ENCODE measurements at regions not wholly inside any gene's neighbourhood (a gene's known extent, or its start where the extent isn't known, plus 50 kb on each side); places are given as distances from the start of the nearest gene placed in this dataset.

DNA sequence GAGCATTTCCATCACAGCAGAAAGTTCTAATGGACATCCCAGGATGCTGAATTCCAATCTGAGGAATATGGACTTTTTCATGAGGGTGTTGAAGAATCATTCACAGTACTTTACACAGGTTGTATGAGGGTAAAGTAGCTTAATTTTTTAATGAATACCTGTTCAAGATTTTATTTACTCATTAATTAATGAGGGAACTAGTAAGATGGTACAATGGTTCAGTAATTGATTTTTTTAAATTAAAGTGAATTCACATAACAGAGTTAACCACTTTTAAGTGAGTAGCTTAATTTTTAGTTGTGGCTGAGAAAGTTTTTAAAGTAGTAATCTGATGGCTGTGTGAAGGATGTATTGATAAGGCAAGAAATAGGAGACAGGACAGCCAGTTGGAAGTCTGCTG lies 266.5 kb downstream of the GFRA1 start:
- ATAC-seq (no peak), DNase-seq (no peak)
- no peaks in the 10 kb centered on the region for H3K9me3 ChIP-seq
- H3K27ac ChIP-seq = no peak overlapping the region
- no peak overlapping the region for H3K4me3 ChIP-seq
- no peaks in the 10 kb centered on the region for H3K27me3 ChIP-seq
- intact Hi-C loops (cut with DNase I) = no loop called here
- H3K4me1 ChIP-seq = peaks cover under 1% of the 10 kb centered on the region
- no peak for TF ChIP-seq CTCF (IDR thresholded peaks at IDR 0.05)
- TF ChIP-seq POLR2A (IDR thresholded peaks at IDR 0.05) = no peak
- no peaks in the 10 kb centered on the region for H3K36me3 ChIP-seq (replicated peaks in 1 of 2; ENCODE audit: insufficient read depth in 1 of 2, low read depth in 2 of 2)

DNA sequence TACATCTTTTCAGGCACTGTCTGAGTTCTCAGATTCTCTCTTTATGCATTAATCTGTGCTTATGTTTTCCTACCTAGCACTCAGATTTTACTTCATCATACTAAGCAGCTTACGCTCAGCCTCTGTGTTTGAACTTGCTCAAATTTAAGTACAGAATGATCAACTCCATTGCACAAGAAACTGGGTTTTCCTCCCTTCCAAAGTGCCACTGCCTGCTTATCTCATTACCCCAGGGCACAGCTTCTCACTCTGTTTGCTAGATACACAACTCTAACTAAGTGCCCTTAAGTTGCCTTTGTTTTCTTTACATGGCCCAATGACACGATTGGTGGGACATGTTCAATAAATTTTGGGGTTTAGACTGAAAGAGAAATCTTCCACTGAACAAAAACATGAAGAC lies 267.7 kb downstream of the GFRA1 start:
- DNase-seq (no peak), ATAC-seq (no peak)
- Histone ChIP-seq H3K27ac (no peak overlapping the region), H3K4me1 (peaks cover 6% of the 10 kb centered on the region), H3K9me3 (no peaks in the 10 kb centered on the region), H3K36me3 (replicated peaks in 1 of 2; ENCODE audit: insufficient read depth in 1 of 2, low read depth in 2 of 2) (no peaks in the 10 kb centered on the region), H3K27me3 (no peaks in the 10 kb centered on the region), H3K4me3 (no peak overlapping the region)
- WGBS, 2 donors = 51 to 68% methylated on average over 2 of the region's 2 CpGs
- no peak for TF ChIP-seq CTCF (IDR thresholded peaks at IDR 0.05)
- no peak for TF ChIP-seq POLR2A (IDR thresholded peaks at IDR 0.05)
- intact Hi-C loops (cut with DNase I) = no loop called here

DNA sequence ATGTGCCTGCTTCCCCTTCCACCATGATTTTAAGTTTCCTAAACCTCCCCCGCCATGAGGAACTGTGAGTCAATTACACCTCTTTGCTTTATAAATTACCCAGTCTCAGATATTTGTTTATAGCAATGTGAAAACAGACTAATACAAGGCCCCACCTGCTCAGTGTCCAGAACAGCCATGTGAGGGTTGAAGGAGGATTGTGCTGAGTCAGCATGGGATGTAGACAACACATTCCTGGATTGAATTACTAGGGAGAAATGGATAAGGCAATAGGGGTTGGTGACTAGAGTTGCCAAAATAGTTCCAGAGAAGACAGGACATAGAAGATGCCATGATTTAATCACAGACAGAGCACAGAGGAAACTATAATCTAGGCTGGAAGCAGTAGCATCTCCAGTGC lies 270.3 kb downstream of the GFRA1 start:
- TF ChIP-seq POLR2A (IDR thresholded peaks at IDR 0.05) = no peak
- no peak for TF ChIP-seq CTCF (IDR thresholded peaks at IDR 0.05)
- WGBS, 2 donors = 96 to 100% methylated on average over 1 of the region's 1 CpG
- no peaks in the 10 kb centered on the region for H3K36me3 ChIP-seq (replicated peaks in 1 of 2; ENCODE audit: insufficient read depth in 1 of 2, low read depth in 2 of 2)
- ATAC-seq = no peak
- H3K9me3 ChIP-seq = no peaks in the 10 kb centered on the region
- no peak overlapping the region for H3K4me3 ChIP-seq
- H3K27ac ChIP-seq = no peak overlapping the region
- DNase-seq = no peak
- H3K27me3 ChIP-seq = no peaks in the 10 kb centered on the region
- intact Hi-C loops (cut with DNase I) = no loop called here
- peaks cover 6% of the 10 kb centered on the region for H3K4me1 ChIP-seq

- Histone ChIP-seq H3K27ac (no peak overlapping the region), H3K9me3 (no peaks in the 10 kb centered on the region), H3K27me3 (no peaks in the 10 kb centered on the region), H3K36me3 (replicated peaks in 1 of 2; ENCODE audit: insufficient read depth in 1 of 2, low read depth in 2 of 2) (no peaks in the 10 kb centered on the region), H3K4me3 (no peak overlapping the region), H3K4me1 (peaks cover 6% of the 10 kb centered on the region)
- ATAC-seq (no peak), DNase-seq (no peak)
- 63 to 78% methylated on average over 4 of the region's 4 CpGs for WGBS, 2 donors
- intact Hi-C loops (cut with DNase I) = no loop called here
- TF ChIP-seq POLR2A (IDR thresholded peaks at IDR 0.05) (no peak), CTCF (IDR thresholded peaks at IDR 0.05) (no peak)
Measured at GRCh38 chr10:116001976-116002375, 271.0 kb downstream of the GFRA1 start.

- no peaks in the 10 kb centered on the region for H3K36me3 ChIP-seq (replicated peaks in 1 of 2; ENCODE audit: insufficient read depth in 1 of 2, low read depth in 2 of 2)
- H3K4me3 ChIP-seq = no peak overlapping the region
- intact Hi-C loops (cut with DNase I) = no loop called here
- ATAC-seq (no peak), DNase-seq (peak in 2 of 4 donors; percentile 15 to 20)
- H3K9me3 ChIP-seq = no peaks in the 10 kb centered on the region
- H3K27me3 ChIP-seq = no peaks in the 10 kb centered on the region
- H3K27ac ChIP-seq = no peak overlapping the region
- TF ChIP-seq POLR2A (IDR thresholded peaks at IDR 0.05) = no peak
- no peak for TF ChIP-seq CTCF (IDR thresholded peaks at IDR 0.05)
- 26 to 27% methylated on average over 10 of the region's 10 CpGs for WGBS, 2 donors
- H3K4me1 ChIP-seq = peaks cover 6% of the 10 kb centered on the region
Measured at GRCh38 chr10:116001262-116001857, 271.6 kb downstream of the GFRA1 start.

All from body of pancreas (tissue), 4 donors.